Nephron progenitor cell (in vitro differentiated cells): ENCODE measurements at regions not wholly inside any gene's neighbourhood (a gene's known extent, or its start where the extent isn't known, plus 50 kb on each side); places are given as distances from the start of the nearest gene placed in this dataset.
A peak's percentile ranks its signal among the peaks of the same experiment; 100 is the strongest.
"Not testable (repeated sequence)": the region's sequence is repeated elsewhere in the genome, so short reads cannot be mapped to it uniquely, and the experiment has no call there.

ENCODE experiments used
- DNase-seq: peaks from one replicate; pipeline ENCODE4 v3.0.0; 2021
- H3K27ac Mint-ChIP-seq: 2 replicates; pipeline ENCODE4 v1.8.0; 2021; ENCODE audit warnings: mild to moderate bottlenecking, moderate library complexity, mixed read lengths
- H3K27me3 Mint-ChIP-seq: 2 replicates; pipeline ENCODE4 v1.8.0; 2021; ENCODE audit warnings: mild to moderate bottlenecking, low read depth, mixed read lengths; ENCODE audit not compliant: poor library complexity
- H3K36me3 Mint-ChIP-seq: 2 replicates; pipeline ENCODE4 v1.8.0; 2021; ENCODE audit warnings: low read depth, mixed read lengths
- H3K4me1 Mint-ChIP-seq: 2 replicates; pipeline ENCODE4 v1.8.0; 2021; ENCODE audit warnings: mixed read lengths
- H3K4me3 Mint-ChIP-seq: 2 replicates; pipeline ENCODE4 v1.8.0; 2021; ENCODE audit warnings: mild to moderate bottlenecking, moderate library complexity, mixed read lengths
- H3K9me3 Mint-ChIP-seq: 2 replicates; pipeline ENCODE4 v1.8.0; 2021; ENCODE audit warnings: mild to moderate bottlenecking, moderate library complexity, mixed read lengths
- TF ChIP-seq, protein P1 (sequence below): fragments of 200-600 bp; sonication (generic); IDR thresholded peaks from 2 replicates; pipeline ENCODE4 v1.5.0; 2021; ENCODE audit warnings: antibody characterized with exemption

- TF ChIP-seq, protein P1, sequence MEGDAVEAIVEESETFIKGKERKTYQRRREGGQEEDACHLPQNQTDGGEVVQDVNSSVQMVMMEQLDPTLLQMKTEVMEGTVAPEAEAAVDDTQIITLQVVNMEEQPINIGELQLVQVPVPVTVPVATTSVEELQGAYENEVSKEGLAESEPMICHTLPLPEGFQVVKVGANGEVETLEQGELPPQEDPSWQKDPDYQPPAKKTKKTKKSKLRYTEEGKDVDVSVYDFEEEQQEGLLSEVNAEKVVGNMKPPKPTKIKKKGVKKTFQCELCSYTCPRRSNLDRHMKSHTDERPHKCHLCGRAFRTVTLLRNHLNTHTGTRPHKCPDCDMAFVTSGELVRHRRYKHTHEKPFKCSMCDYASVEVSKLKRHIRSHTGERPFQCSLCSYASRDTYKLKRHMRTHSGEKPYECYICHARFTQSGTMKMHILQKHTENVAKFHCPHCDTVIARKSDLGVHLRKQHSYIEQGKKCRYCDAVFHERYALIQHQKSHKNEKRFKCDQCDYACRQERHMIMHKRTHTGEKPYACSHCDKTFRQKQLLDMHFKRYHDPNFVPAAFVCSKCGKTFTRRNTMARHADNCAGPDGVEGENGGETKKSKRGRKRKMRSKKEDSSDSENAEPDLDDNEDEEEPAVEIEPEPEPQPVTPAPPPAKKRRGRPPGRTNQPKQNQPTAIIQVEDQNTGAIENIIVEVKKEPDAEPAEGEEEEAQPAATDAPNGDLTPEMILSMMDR = no peak
- H3K27ac Mint-ChIP-seq = no peak overlapping the region
- no peaks in the 10 kb centered on the region for H3K36me3 Mint-ChIP-seq
- no peaks in the 10 kb centered on the region for H3K4me1 Mint-ChIP-seq
- DNase-seq = no peak
- peaks cover 24% of the 10 kb centered on the region for H3K27me3 Mint-ChIP-seq
- no peaks in the 10 kb centered on the region for H3K9me3 Mint-ChIP-seq
- H3K4me3 Mint-ChIP-seq = no peak overlapping the region
Observed at GRCh38 chr22:22697377-22698117, 53.1 kb downstream of the GGTLC2 start.

- Mint-ChIP-seq H3K4me3 (no peak overlapping the region), H3K9me3 (no peaks in the 10 kb centered on the region), H3K4me1 (no peaks in the 10 kb centered on the region), H3K27ac (no peak overlapping the region), H3K27me3 (peaks cover 18% of the 10 kb centered on the region), H3K36me3 (no peaks in the 10 kb centered on the region)
- DNase-seq = no peak
- TF ChIP-seq, protein P1 = no peak
Observed at GRCh38 chr22:22698263-22698750, 53.9 kb downstream of the GGTLC2 start.

- no peak for DNase-seq
- Mint-ChIP-seq H3K36me3 (no peaks in the 10 kb centered on the region), H3K9me3 (no peaks in the 10 kb centered on the region), H3K4me1 (no peaks in the 10 kb centered on the region), H3K27me3 (peaks cover 21% of the 10 kb centered on the region), H3K27ac (no peak overlapping the region), H3K4me3 (no peak overlapping the region)
- TF ChIP-seq, protein P1 = no peak
Observed at GRCh38 chr22:22700631-22701030, 56.2 kb downstream of the GGTLC2 start.

- DNase-seq, H3K36me3 Mint-ChIP-seq, H3K4me3 Mint-ChIP-seq, H3K27ac Mint-ChIP-seq, H3K9me3 Mint-ChIP-seq, H3K4me1 Mint-ChIP-seq: not testable (repeated sequence)
- H3K27me3 Mint-ChIP-seq = peaks cover 30% of the 10 kb centered on the region
Observed at GRCh38 chr22:22701557-22701956, 57.1 kb downstream of the GGTLC2 start.

DNA sequence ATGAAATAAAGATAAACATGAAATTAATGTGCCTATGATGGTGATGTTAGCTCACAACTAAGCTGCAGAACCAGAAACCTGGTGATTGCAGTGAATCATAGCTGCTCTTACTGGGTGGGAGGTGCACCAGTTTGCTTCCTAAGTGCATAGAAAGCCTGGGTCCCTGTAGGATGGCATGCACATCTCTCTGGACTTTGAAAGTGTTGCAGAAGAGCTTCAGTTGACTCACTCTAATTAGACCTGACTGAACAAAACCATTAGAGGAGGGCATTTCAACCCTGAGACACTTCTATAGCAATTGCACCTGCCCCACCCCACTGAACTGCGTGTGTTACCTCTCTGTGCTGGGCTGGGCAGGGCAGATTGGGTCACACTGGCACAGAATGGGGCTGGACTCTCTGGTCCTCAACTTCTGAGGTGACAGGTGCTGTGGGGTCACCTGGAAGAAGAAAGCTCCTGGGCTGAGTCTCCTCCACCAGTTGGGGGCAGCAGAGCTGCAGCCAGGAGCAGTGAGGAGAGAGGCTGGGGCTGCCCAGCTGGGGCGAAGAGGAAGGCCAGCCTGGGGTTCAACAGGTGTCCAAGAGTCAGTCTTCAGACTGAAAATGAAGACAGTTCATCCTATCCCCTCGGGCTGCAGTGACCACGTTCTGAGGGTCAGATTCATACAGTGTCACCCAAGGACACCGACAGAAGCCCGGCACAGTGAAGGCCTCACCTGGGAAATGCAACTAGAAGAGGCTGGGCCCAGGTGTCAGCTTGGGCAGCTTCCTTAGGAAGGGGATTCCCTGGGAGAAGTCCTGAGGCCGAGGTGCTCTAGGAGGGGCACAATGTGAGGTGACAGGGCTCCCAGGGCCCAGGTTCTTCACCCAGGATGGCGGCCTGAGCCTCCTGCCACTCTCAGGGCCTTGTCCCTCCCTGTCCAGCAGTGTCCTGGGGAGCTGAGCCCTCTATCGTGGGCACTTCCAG lies 58.1 kb downstream of the GGTLC2 start:
- Mint-ChIP-seq H3K4me3 (no peak overlapping the region), H3K27me3 (peaks cover 32% of the 10 kb centered on the region), H3K36me3 (no peaks in the 10 kb centered on the region), H3K9me3 (no peaks in the 10 kb centered on the region), H3K4me1 (no peaks in the 10 kb centered on the region), H3K27ac (no peak overlapping the region)
- TF ChIP-seq, protein P1 = peak; percentile 16
- DNase-seq = no peak

GRCh38 chr22:22703203-22703570 lies 58.8 kb downstream of the GGTLC2 start:
- Mint-ChIP-seq H3K4me3 (no peak overlapping the region), H3K4me1 (no peaks in the 10 kb centered on the region), H3K27ac (peak overlapping the region; percentile 48), H3K36me3 (no peaks in the 10 kb centered on the region), H3K9me3 (no peaks in the 10 kb centered on the region), H3K27me3 (peaks cover 38% of the 10 kb centered on the region)
- TF ChIP-seq, protein P1 = no peak
- no peak for DNase-seq
